Stimulated activated effector memory CD8-positive, alpha-beta T cell treated with anti-CD3 and anti-CD28 coated beads, Interleukin-12 subunit alpha, Interleukin-12 subunit beta, amount 100 ng/mL, for 72 hours (primary cell): ENCODE measurements at regions not wholly inside any gene's neighbourhood (a gene's known extent, or its start where the extent isn't known, plus 50 kb on each side); places are given as distances from the start of the nearest gene placed in this dataset.
"Not testable (repeated sequence)": the region's sequence is repeated elsewhere in the genome, so short reads cannot be mapped to it uniquely, and the experiment has no call there.

Experiments used
- ATAC-seq: fragments of 150-1000 bp; cut with Tn5 transposase; 2 replicates; pipeline ENCODE4 v1.10.0; 2021
- DNase-seq, 2 donors: peaks; one replicate each; pipeline ENCODE4 v3.0.0; 2021 to 2022; ENCODE audit warnings: low spot score in 2 of 2
- H3K27ac Mint-ChIP-seq: one replicate; pipeline ENCODE4 v1.8.0; 2022; ENCODE audit warnings: mild to moderate bottlenecking, mixed read lengths
- H3K36me3 Mint-ChIP-seq: one replicate; pipeline ENCODE4 v1.8.0; 2022; ENCODE audit warnings: mild to moderate bottlenecking, mixed read lengths
- H3K4me1 Mint-ChIP-seq: one replicate; pipeline ENCODE4 v1.8.0; 2022; ENCODE audit warnings: mixed read lengths
- H3K4me3 Mint-ChIP-seq: one replicate; pipeline ENCODE4 v1.8.0; 2022; ENCODE audit warnings: mild to moderate bottlenecking, mixed read lengths
- H3K9me3 Mint-ChIP-seq: one replicate; pipeline ENCODE4 v1.8.0; 2022; ENCODE audit warnings: mixed read lengths

DNA sequence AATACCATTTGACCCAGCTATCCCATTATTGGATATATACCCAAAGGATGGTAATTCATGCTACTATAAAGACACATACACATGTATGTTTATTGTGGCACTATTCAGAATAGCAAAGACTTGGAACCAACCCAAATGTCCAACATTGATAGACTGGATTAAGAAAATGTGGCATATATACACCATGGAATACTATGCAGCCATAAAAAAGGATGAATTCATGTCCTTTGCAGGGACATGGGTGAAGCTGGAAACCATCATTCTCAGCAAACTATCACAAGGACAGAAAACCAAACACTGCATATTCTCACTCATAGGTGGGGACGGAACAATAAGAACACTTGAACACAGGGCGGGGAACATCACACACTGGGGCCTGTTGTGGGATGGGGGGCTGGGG is 431.4 kb downstream of the TFEC start:
- not testable (repeated sequence) for H3K9me3 Mint-ChIP-seq, ATAC-seq, H3K4me3 Mint-ChIP-seq, H3K4me1 Mint-ChIP-seq, DNase-seq, H3K27ac Mint-ChIP-seq, H3K36me3 Mint-ChIP-seq

DNA sequence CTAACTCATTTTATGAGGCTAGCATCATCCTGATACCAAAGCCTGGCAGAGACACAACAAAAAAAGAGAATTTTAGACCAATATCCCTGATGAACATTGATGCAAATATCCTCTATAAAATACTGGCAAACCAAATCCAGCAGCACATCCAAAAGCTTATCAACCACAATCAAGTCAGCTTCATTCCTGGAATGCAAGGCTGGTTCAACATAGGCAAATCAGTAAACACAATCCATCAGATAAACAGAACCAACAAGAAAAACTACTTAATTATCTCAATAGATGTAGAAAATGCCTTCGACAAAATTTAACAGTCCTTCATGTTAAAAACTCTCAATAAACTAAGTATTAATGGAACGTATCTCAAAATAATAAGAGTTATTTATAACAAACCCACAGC is 433.3 kb downstream of the TFEC start:
- not testable (repeated sequence) for H3K4me1 Mint-ChIP-seq, H3K4me3 Mint-ChIP-seq, H3K27ac Mint-ChIP-seq, ATAC-seq, H3K9me3 Mint-ChIP-seq, H3K36me3 Mint-ChIP-seq, DNase-seq

DNA sequence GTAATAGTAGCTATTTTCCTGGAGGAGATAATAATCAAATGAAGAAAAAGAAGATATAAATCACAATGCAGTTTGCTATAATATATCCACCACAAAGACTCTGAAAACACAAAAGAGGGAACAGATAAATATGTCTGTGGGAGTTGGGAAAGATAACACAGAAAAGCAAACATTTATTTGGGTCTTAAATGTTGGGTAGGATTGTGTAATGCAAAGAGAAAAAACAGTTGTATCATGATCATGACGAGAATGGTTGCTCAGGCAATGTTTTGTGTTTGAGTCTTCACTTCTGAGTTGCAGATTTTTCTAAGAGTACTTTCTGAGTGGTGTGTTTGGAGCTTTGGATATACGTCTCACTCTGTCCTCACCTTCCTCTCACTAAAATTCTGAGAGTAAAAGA is 437.5 kb downstream of the TFEC start:
- DNase-seq: no peak
- no peak for ATAC-seq
- H3K9me3 Mint-ChIP-seq: peaks cover 8% of the 10 kb centered on the region
- H3K27ac Mint-ChIP-seq: no peak overlapping the region
- no peaks in the 10 kb centered on the region for H3K36me3 Mint-ChIP-seq
- no peak overlapping the region for H3K4me3 Mint-ChIP-seq
- H3K4me1 Mint-ChIP-seq: no peaks in the 10 kb centered on the region

DNA sequence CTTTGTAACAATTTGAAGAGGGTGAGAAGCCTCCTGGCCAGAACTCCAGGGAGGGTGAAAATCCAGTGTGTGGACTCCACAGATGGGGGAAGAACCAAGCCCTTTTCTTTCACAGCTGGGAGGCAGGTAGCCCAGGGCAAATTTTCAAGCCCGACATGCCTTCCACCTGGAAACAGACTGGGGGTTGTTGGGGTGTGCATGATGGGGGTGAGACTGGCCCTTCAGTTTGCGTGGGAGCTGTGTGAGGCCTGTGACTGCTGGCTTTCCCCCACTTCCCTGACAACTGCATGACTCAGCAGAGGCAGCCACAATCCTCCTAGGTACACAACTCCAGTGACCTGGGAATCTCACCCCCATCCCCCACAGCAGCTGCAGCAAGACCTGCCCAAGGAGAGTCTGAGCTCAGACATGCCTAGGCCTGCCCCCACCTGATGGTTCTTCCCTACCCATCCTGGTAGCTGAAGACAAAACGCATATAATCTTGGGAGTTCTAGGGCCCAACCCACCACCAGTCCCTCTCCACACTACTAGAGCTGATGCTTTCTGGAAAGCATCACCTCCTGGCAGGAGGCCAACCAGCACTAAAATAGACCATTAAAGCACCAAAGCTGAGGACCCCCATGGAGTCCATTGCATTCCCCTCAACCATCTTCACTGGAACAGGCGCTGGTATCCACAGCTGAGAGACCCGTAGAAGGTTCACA is 445.4 kb downstream of the TFEC start:
- Mint-ChIP-seq H3K27ac (no peak overlapping the region), H3K4me1 (no peaks in the 10 kb centered on the region), H3K36me3 (no peaks in the 10 kb centered on the region), H3K9me3 (no peaks in the 10 kb centered on the region), H3K4me3 (no peak overlapping the region)
- no peak for ATAC-seq
- DNase-seq: no peak

DNA sequence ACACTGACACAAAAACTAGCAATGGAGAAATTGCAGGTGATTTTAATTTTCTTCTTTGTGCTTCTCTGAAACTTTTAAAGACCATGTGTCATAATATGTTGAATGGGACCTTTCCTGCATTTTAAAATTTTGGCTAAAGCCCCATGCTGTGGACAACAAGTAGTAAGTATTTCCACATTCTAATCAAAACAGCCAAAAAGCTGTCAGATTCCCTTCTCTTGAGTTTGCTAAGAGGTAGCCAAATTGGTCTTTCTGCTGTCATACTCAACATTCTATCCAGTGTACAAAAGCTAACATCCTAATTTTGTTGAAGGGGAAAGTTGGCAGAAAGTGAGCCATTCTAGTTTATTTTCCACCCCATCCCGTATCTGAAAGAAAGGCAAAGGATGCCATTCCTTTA is 447.6 kb downstream of the TFEC start:
- no peak overlapping the region for H3K27ac Mint-ChIP-seq
- no peaks in the 10 kb centered on the region for H3K4me1 Mint-ChIP-seq
- no peak for DNase-seq
- H3K9me3 Mint-ChIP-seq: no peaks in the 10 kb centered on the region
- no peak overlapping the region for H3K4me3 Mint-ChIP-seq
- no peak for ATAC-seq
- no peaks in the 10 kb centered on the region for H3K36me3 Mint-ChIP-seq

DNA sequence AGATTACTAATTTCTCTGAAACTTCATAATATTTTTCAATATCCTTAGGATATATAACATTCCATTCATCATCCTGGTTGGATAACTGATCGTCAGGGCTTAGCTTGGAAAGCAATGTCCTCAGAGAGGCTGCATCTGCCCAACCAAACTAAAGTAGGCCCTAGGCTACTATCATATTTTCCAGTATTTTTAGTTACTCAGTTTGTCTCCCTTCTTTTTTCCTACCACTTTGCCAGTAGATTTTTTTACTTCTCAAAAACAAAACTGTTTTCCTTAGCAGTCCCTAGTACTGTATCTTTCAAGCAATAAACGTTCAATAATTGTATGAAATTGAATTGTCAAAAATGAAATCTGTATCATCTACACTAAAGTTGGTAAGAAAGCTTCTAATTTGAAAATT is 452.0 kb downstream of the TFEC start:
- Mint-ChIP-seq H3K4me3 (no peak overlapping the region), H3K9me3 (no peaks in the 10 kb centered on the region), H3K27ac (no peak overlapping the region), H3K36me3 (no peaks in the 10 kb centered on the region), H3K4me1 (no peaks in the 10 kb centered on the region)
- DNase-seq (no peak), ATAC-seq (no peak)

DNA sequence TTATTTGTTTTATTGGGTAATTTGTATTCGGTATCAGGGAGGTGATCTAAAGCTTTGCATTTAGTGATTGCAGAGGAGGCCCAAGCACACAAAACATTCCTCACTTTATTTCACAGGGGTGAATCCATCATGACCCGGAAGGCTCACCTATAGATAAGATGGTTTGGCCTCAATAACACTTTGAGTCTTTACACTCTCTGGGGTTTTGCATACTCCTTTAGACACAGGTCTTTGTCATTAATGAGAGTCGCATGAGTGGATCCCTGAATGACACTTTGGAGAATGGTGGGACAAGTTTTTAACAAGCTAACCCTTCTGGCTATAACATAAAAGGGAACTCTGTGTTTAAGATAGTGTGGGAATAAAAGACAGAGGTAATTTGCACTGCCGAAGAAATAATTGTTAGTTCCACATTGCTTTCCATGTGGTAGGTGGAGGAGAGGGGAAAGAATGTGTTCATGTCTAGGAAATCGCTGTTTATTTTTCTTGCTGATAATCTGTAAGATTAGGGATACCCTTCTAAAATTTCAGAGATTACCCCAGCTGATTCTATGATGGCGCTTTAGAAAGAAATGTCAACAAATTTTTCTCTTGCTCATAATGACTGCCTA is 455.8 kb downstream of the TFEC start:
- no peaks in the 10 kb centered on the region for H3K9me3 Mint-ChIP-seq
- ATAC-seq (no peak), DNase-seq (no peak)
- no peak overlapping the region for H3K27ac Mint-ChIP-seq
- no peak overlapping the region for H3K4me3 Mint-ChIP-seq
- no peaks in the 10 kb centered on the region for H3K4me1 Mint-ChIP-seq
- no peaks in the 10 kb centered on the region for H3K36me3 Mint-ChIP-seq

DNA sequence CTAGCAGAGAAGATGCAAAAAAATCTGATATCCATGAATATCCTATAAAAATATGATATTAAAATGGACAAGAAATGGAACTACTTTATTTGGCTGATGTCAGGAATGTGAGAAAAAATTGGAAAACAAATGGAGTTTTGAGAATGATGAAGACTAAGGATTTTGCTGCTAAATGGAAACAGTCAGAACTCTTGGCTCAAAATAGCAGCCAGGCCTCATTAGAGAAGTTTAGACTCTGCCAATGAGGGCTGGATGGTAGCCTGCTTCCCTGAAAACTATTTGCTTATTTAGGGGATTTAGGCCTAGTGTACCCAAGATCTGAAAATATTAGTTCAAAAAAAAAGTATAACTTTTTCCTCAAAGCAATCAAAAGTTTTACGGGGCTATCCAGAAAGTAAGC is 458.5 kb downstream of the TFEC start:
- H3K36me3 Mint-ChIP-seq: no peaks in the 10 kb centered on the region
- H3K4me3 Mint-ChIP-seq: no peak overlapping the region
- H3K9me3 Mint-ChIP-seq: peaks cover 2% of the 10 kb centered on the region
- H3K4me1 Mint-ChIP-seq: no peaks in the 10 kb centered on the region
- no peak for DNase-seq
- ATAC-seq: no peak
- H3K27ac Mint-ChIP-seq: no peak overlapping the region

DNA sequence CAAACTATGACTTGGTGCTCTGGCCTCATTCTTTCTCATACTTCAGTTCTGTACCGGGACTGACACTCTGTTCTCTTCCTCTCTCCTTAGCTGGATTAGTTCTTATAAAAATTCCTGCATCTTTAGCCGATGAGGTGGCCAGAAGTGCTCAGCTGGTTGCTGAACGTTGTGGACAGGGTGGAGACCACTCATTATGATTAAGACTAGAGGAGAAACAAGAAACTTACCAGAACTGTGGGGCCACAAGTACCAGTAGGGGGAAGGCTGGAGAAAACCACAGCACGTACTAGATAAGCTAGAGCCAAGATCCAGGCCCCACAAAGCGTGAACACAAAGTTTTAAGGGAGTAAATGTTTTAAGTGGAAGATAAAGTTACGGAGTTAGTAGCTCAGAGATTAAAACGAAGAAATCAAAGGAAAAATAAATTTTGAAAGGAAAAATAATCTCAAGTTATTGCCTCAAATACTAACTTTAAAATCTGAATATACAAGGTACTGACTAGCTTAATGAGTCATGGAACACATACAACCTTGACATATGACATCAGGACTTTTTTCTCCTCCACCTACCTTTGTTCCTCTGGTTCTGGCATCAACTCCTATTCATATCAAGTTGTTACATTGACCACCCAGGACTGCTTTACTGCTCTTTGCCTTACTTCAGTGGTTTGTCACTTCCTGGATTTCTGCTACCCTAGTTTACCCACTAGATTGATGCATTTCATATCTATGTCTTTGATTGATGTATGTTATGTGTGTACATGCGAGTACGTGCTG is 469.0 kb downstream of the TFEC start:
- H3K9me3 Mint-ChIP-seq: no peaks in the 10 kb centered on the region
- DNase-seq (no peak), ATAC-seq (peak; percentile 45)
- no peak overlapping the region for H3K27ac Mint-ChIP-seq
- H3K4me1 Mint-ChIP-seq: no peaks in the 10 kb centered on the region
- no peaks in the 10 kb centered on the region for H3K36me3 Mint-ChIP-seq
- H3K4me3 Mint-ChIP-seq: no peak overlapping the region

DNA sequence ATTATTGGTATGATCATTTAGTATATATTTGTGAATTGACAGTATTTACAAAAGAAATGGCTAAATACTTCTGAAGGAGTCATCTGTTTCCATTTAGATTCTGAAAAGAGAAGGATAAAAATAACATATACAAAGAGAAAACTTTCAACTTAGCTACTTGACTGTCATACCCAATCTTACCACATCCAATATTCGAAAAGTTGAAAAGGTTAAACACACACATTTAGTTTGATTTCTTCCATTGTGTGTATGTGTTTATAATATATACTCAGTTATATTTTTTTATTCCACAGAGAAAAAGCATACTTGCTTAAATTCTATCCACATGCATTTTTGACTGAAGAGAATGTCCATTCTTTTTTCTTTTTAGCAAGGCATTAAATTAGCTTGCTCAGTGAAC is 470.7 kb downstream of the TFEC start:
- no peak overlapping the region for H3K27ac Mint-ChIP-seq
- no peaks in the 10 kb centered on the region for H3K4me1 Mint-ChIP-seq
- ATAC-seq (no peak), DNase-seq (no peak)
- no peaks in the 10 kb centered on the region for H3K9me3 Mint-ChIP-seq
- no peaks in the 10 kb centered on the region for H3K36me3 Mint-ChIP-seq
- no peak overlapping the region for H3K4me3 Mint-ChIP-seq

DNA sequence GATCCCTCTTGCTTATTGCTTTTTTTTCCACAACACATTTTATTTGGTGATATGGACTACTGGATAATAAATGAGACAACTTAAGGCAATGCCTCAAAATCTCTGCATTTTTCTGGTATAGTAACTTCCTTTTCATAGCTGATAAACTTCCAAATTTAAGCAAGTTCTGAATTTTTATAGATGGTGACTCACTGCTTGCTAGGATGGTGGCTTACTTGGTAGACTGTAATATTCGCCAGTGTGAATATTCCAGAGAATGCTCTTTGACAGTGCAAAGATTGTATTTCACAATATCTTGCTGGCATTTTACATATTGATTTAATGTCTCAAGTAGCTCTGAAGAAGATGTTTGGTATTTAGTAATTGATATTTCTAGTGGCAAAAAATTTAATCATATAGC is 472.4 kb downstream of the TFEC start:
- H3K9me3 Mint-ChIP-seq: no peaks in the 10 kb centered on the region
- H3K4me3 Mint-ChIP-seq: no peak overlapping the region
- no peak for ATAC-seq
- H3K36me3 Mint-ChIP-seq: no peaks in the 10 kb centered on the region
- no peak overlapping the region for H3K27ac Mint-ChIP-seq
- H3K4me1 Mint-ChIP-seq: no peaks in the 10 kb centered on the region
- no peak for DNase-seq

DNA sequence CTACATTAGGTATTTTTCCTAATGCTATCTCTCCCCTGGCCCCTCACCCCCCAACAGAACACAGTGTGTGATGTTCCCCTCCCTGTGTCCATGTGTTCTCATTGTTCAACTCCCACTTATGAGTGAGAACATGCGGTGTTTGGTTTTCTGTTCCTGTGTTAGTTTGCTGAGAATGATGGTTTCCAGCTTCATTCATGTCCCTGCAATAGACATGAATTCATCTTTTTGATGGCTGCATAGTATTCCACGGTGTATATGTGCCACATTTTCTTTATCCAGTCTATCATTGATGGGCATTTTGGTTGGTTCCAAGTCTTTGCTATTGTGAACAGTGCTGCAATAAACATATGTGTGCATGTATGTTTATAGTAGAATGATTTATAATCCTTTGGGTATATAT is 473.3 kb downstream of the TFEC start:
- not testable (repeated sequence) for H3K36me3 Mint-ChIP-seq, H3K27ac Mint-ChIP-seq, H3K9me3 Mint-ChIP-seq, H3K4me1 Mint-ChIP-seq, DNase-seq, H3K4me3 Mint-ChIP-seq, ATAC-seq

DNA sequence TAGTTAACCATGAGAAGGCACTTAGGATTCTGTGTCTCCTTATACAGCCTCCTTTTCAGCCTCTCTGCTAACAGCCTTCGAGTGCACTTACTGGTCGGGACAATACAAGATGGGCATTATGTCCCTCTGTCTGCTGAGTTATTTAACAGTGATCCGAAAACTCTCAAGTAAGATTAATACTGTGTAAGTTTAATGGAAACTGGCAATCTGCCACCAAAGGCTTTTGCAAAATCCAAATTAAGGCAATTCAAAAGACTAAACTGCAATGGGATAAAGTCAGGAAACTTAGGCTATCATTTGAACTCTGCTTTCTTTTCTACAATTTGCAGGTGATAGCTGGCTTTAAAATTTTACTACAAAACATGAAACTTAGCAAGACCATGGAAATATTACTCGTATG is 477.8 kb downstream of the TFEC start:
- Mint-ChIP-seq H3K27ac (no peak overlapping the region), H3K4me3 (no peak overlapping the region), H3K9me3 (no peaks in the 10 kb centered on the region), H3K4me1 (no peaks in the 10 kb centered on the region), H3K36me3 (no peaks in the 10 kb centered on the region)
- ATAC-seq: no peak
- DNase-seq: no peak

DNA sequence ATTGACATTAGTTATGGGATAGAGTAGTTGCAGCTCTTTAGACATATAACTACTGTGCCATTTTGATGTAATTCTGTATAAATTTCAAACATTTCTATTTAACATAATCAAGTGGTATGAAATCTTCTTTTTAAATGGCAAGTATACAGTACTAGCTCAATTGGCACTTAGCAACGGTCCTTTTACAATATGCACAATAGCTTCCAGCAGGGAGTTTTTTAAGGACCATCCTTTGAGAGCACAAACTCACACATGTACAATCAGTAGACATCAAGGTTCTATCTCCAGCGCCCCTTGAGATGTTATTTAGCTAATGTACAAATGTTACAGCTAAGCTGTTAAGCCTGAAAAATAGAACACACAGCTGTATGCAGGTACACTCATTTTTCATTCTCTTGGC is 480.7 kb downstream of the TFEC start:
- Mint-ChIP-seq H3K27ac (no peak overlapping the region), H3K36me3 (no peaks in the 10 kb centered on the region), H3K4me3 (no peak overlapping the region), H3K9me3 (no peaks in the 10 kb centered on the region), H3K4me1 (no peaks in the 10 kb centered on the region)
- no peak for ATAC-seq
- no peak for DNase-seq

DNA sequence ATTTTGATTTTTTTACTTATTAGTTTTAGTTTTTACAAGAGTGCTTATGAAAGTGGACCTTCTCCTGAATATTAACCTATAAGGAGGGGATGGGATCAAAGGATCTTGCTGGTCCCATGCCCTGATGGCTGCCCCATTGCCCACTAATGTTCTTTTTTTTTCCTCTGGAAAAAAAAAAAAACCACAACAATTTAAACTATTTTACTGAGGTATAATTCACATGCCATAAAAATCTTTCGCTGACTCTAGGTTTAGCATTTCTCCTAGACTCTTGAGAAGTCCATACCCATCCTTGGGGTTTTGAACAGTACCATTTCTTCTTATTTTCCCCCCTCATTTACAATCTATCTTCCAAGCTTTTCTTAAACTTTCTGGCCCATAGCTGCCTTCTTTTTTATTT is 481.8 kb downstream of the TFEC start:
- no peaks in the 10 kb centered on the region for H3K4me1 Mint-ChIP-seq
- H3K36me3 Mint-ChIP-seq: no peaks in the 10 kb centered on the region

DNA sequence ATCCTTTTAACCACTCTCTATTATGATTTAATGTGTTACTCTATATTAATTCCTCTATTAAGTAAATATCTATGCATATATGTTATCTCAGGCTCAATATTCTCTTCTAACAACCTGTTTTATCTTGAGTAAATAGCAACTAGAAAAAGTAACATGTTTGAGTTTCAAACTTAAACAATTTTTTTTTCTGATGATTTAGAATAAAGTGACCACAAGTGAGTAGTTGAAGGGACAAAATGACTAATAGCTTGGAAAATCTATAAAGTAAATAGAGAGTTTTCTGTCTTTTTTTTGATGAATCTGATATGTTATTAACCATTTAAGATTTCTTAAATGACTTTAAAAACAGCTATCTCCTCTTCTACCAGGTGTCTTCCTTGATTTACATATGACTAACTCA is 483.8 kb downstream of the TFEC start:
- H3K4me1 Mint-ChIP-seq: no peaks in the 10 kb centered on the region
- ATAC-seq (no peak), DNase-seq (no peak)
- H3K27ac Mint-ChIP-seq: no peak overlapping the region
- H3K4me3 Mint-ChIP-seq: no peak overlapping the region
- no peaks in the 10 kb centered on the region for H3K36me3 Mint-ChIP-seq
- H3K9me3 Mint-ChIP-seq: no peaks in the 10 kb centered on the region

More for the DNA sequence above, 481.8 kb downstream of the TFEC start:
- no peak for ATAC-seq
- DNase-seq: no peak
- Mint-ChIP-seq H3K9me3 (no peaks in the 10 kb centered on the region), H3K27ac (no peak overlapping the region), H3K4me3 (no peak overlapping the region)
